Left lung (tissue), 4 donors: ENCODE measurements at regions not wholly inside any gene's neighbourhood (a gene's known extent, or its start where the extent isn't known, plus 50 kb on each side); places are given as distances from the start of the nearest gene placed in this dataset.

ENCODE experiments used
- ATAC-seq: fragments of 200-7000 bp; cut with Tn5 transposase; one replicate; pipeline ENCODE4 v1.9.1; 2020; ENCODE audit warnings: moderate library complexity
- DNase-seq, 4 donors: peaks; one replicate each; pipeline ENCODE4 v3.0.0-alpha.2; 2013 to 2020
- H3K27ac ChIP-seq, 2 donors: fragments of 200-600 bp; sonication (generic) in 1 of 2; one replicate each; pipeline versions ENCODE4 v1.5.0 to v1.8.0; 2020 to 2021
- H3K27me3 ChIP-seq, 2 donors: fragments of 200-600 bp; sonication (generic) in 1 of 2; one replicate each; pipeline versions ENCODE4 v1.5.0 to v1.8.0; 2020 to 2021
- H3K36me3 ChIP-seq, 2 donors: fragments of 200-600 bp; sonication (generic) in 1 of 2; one replicate each; pipeline versions ENCODE4 v1.5.0 to v1.8.0; 2020 to 2021
- H3K4me1 ChIP-seq, 2 donors: fragments of 200-600 bp; one replicate each; pipeline ENCODE4 v1.8.0; 2021
- H3K4me3 ChIP-seq, 2 donors: fragments of 200-600 bp; sonication (generic) in 1 of 2; one replicate each; pipeline versions ENCODE4 v1.5.0 to v1.8.0; 2020 to 2021; ENCODE audit warnings: mild to moderate bottlenecking in 1 of 2
- H3K9me3 ChIP-seq, 2 donors: fragments of 200-600 bp; sonication (generic) in 1 of 2; one replicate each; pipeline versions ENCODE4 v1.5.0 to v1.8.0; 2020 to 2021
- CTCF ChIP-seq, 2 donors: fragments of 200-600 bp; sonication (generic) in 1 of 2; IDR thresholded peaks; one replicate each; pipeline versions ENCODE4 v1.5.0 to v1.8.0; 2021; ENCODE audit warnings: antibody characterized with exemption in 2 of 2
- intact Hi-C, 2 donors: fragments of 100-400 bp; cut with DNase I; formaldehyde crosslinking; loops; one replicate each; pipeline versions ENCODE4 v1.11.2 to v1.14.2; 2022
- donor health status: DM: no; HTN: yes; CAD: no.
- donor health status: DM: no; HTN: no; CAD: no.

GRCh38 chrX:87878926-87879325, 361.3 kb downstream of the KLHL4 start:
- Histone ChIP-seq H3K9me3 (no peaks in the 10 kb centered on the region), H3K27ac (no peak overlapping the region), H3K27me3 (no peaks in the 10 kb centered on the region), H3K36me3 (no peaks in the 10 kb centered on the region), H3K4me1 (no peaks in the 10 kb centered on the region), H3K4me3 (no peak overlapping the region)
- TF ChIP-seq CTCF (IDR thresholded peaks at IDR 0.05), result no peak
- intact Hi-C loops, result no loop called here
- ATAC-seq, result no peak
- DNase-seq, result no peak

- ATAC-seq (no peak), DNase-seq (no peak)
- Histone ChIP-seq H3K27me3 (no peaks in the 10 kb centered on the region), H3K9me3 (no peaks in the 10 kb centered on the region), H3K4me3 (no peak overlapping the region), H3K4me1 (no peaks in the 10 kb centered on the region), H3K36me3 (no peaks in the 10 kb centered on the region), H3K27ac (no peak overlapping the region)
- no peak for TF ChIP-seq CTCF (IDR thresholded peaks at IDR 0.05)
- intact Hi-C loops, result no loop called here
Measured at GRCh38 chrX:87890437-87890836, 372.8 kb downstream of the KLHL4 start.

- no peaks in the 10 kb centered on the region for H3K36me3 ChIP-seq
- H3K27me3 ChIP-seq, result no peaks in the 10 kb centered on the region
- H3K4me1 ChIP-seq, result no peaks in the 10 kb centered on the region
- no peak for TF ChIP-seq CTCF (IDR thresholded peaks at IDR 0.05)
- H3K9me3 ChIP-seq, result no peaks in the 10 kb centered on the region
- ATAC-seq (no peak), DNase-seq (no peak)
- intact Hi-C loops, result no loop called here
- H3K27ac ChIP-seq, result no peak overlapping the region
- H3K4me3 ChIP-seq, result no peak overlapping the region
Measured at GRCh38 chrX:87895421-87895820, 377.8 kb downstream of the KLHL4 start.

DNA sequence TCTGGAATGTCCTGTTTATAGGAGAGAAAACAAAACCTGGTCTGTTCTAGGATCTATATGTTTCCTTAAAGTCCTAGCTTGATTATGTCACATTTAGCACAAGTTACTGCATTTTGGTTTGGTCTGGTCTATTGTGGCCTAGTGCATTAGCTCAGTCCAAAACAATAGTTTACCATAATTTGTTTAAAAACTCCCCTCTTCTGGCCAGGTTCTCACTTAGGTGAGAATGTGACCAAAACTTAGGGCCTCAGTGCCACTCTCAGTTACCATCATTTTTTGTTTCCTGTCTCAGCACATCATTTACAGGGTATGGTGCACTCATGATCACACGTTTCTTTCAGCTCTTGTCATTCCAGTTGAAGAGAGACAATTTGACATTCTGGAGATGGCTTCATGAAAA, 378.5 kb downstream of the KLHL4 start:
- H3K36me3 ChIP-seq, result no peaks in the 10 kb centered on the region
- no peak overlapping the region for H3K4me3 ChIP-seq
- no peaks in the 10 kb centered on the region for H3K4me1 ChIP-seq
- H3K27me3 ChIP-seq, result no peaks in the 10 kb centered on the region
- no peak for TF ChIP-seq CTCF (IDR thresholded peaks at IDR 0.05)
- no peak for ATAC-seq
- DNase-seq, result no peak
- intact Hi-C loops, result no loop called here
- no peak overlapping the region for H3K27ac ChIP-seq
- H3K9me3 ChIP-seq, result no peaks in the 10 kb centered on the region

DNA sequence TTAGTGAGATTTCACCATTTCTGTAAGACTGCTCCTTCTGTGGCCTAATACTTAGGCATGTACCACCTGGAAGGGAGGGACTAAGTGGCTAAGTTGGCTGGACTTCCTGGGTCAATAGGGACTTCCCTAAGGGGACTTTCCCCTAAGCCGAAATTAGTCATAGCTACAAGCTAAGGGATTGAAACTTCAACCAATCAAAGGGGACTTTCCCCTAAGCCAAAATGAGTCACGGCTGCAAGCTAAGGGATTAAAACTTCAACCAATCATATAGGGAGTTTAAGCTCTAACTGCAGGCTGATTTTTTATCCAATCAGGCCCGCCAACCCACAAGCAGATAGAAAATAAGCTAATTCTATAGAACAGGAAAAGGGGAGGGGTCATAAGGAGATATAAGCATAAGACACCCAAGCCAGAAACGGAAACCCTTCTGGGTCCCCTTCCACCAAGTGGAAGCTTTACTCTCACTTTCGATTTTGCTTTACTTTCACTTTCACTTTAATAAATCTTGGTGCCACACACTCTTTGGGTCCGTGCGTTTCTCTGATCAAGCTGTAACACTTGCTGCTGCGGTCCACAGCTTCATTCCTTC, 382.8 kb downstream of the KLHL4 start:
- no peak for DNase-seq
- Histone ChIP-seq H3K36me3 (no peaks in the 10 kb centered on the region), H3K4me3 (no peak overlapping the region), H3K9me3 (no peaks in the 10 kb centered on the region), H3K27me3 (no peaks in the 10 kb centered on the region), H3K4me1 (no peaks in the 10 kb centered on the region), H3K27ac (no peak overlapping the region)
- intact Hi-C loops, result no loop called here
- ATAC-seq, result no peak
- TF ChIP-seq CTCF (IDR thresholded peaks at IDR 0.05), result no peak
